NCI-H1105 treated with DMSO at 0.1 percent for 48 hours (cell line): ENCODE measurements at regions not wholly inside any gene's neighbourhood (a gene's known extent, or its start where the extent isn't known, plus 50 kb on each side); places are given as distances from the start of the nearest gene placed in this dataset.

Experiments used
- DNase-seq: peaks from one replicate; lab custom pipeline; 2025; lab: John Stamatoyannopoulos, UW

- DNase-seq, result no peak
Measured at GRCh38 chr7:70986297-70986696, 145.6 kb upstream of the GALNT17 start.

GRCh38 chr7:70994176-70994575, 137.8 kb upstream of the GALNT17 start:
- DNase-seq, result no peak

GRCh38 chr7:70997261-70997660, 134.7 kb upstream of the GALNT17 start:
- DNase-seq, result no peak

- DNase-seq, result no peak
Measured at GRCh38 chr7:71005109-71005508, 126.8 kb upstream of the GALNT17 start.

GRCh38 chr7:71009636-71010035, 122.3 kb upstream of the GALNT17 start:
- no peak for DNase-seq

GRCh38 chr7:71015252-71015900, 116.6 kb upstream of the GALNT17 start:
- no peak for DNase-seq

- no peak for DNase-seq
Measured at GRCh38 chr7:71016401-71016800, 115.5 kb upstream of the GALNT17 start.

- DNase-seq, result no peak
Measured at GRCh38 chr7:71017602-71018001, 114.3 kb upstream of the GALNT17 start.

GRCh38 chr7:71019706-71020105, 112.2 kb upstream of the GALNT17 start:
- no peak for DNase-seq

GRCh38 chr7:71021131-71021530, 110.8 kb upstream of the GALNT17 start:
- no peak for DNase-seq

- no peak for DNase-seq
Measured at GRCh38 chr7:71026680-71027079, 105.3 kb upstream of the GALNT17 start.

GRCh38 chr7:71034243-71034642, 97.7 kb upstream of the GALNT17 start:
- no peak for DNase-seq

GRCh38 chr7:71042591-71042990, 89.4 kb upstream of the GALNT17 start:
- DNase-seq, result no peak

GRCh38 chr7:71050492-71050891, 81.5 kb upstream of the GALNT17 start:
- no peak for DNase-seq

- no peak for DNase-seq
Measured at GRCh38 chr7:71055504-71055903, 76.4 kb upstream of the GALNT17 start.

- DNase-seq, result no peak
Measured at GRCh38 chr7:71077743-71078476, 54.0 kb upstream of the GALNT17 start.
